PC-9 (cell line): ENCODE measurements at regions not wholly inside any gene's neighbourhood (a gene's known extent, or its start where the extent isn't known, plus 50 kb on each side); places are given as distances from the start of the nearest gene placed in this dataset.
"Not testable (repeated sequence)": the region's sequence is repeated elsewhere in the genome, so short reads cannot be mapped to it uniquely, and the experiment has no call there.

ENCODE experiments used
- BruUV-seq: library from RNA; stranded (reverse); fragments of 400-500 nt; replicated peaks from 2 replicates; lab custom pipeline; 2021; lab: Mats Ljungman, UMichigan
- CTCF ChIA-PET: fragments of 300-600 bp; sonication (Branson Sonifier 250); formaldehyde crosslinking; loops from one replicate; lab custom pipeline; 2022; ENCODE audit warnings: antibody characterized with exemption; lab: Charles Lee
- POLR2A ChIA-PET: fragments of 300-600 bp; sonication (Branson Sonifier 250); formaldehyde crosslinking; loops from one replicate; lab custom pipeline; 2022; ENCODE audit warnings: antibody characterized with exemption; ENCODE audit not compliant: unreplicated experiment; lab: Charles Lee
- DNase-seq, 2 experiments: peaks; one replicate each; pipeline versions ENCODE4 v3.0.0 to v3.0.0-alpha.2; 2015 to 2022; ENCODE audit warnings: mixed read lengths in 1 of 2
- H2AFZ ChIP-seq: fragments of 200-600 bp; sonication (generic); 2 replicates; pipeline ENCODE4 v1.8.1; 2017; ENCODE audit warnings: antibody characterized with exemption
- H3F3A ChIP-seq: fragments of 200-600 bp; sonication (generic); 2 replicates; pipeline ENCODE4 v1.8.1; 2017; ENCODE audit warnings: antibody characterized with exemption, mild to moderate bottlenecking, low read depth; ENCODE audit not compliant: insufficient read depth
- H3K27ac ChIP-seq: fragments of 200-600 bp; sonication (generic); 2 replicates; pipeline ENCODE4 v1.6.1; 2016; ENCODE audit warnings: mixed run types
- H3K27me3 ChIP-seq: fragments of 200-600 bp; sonication (generic); 2 replicates; pipeline ENCODE4 v1.6.1; 2016; ENCODE audit warnings: low read depth, mixed run types; ENCODE audit not compliant: insufficient read depth
- H3K36me3 ChIP-seq: fragments of 200-600 bp; sonication (generic); 2 replicates; pipeline ENCODE4 v1.6.1; 2016; ENCODE audit warnings: low read depth, mixed run types
- H3K4me1 ChIP-seq: fragments of 200-600 bp; sonication (generic); replicated peaks from 2 replicates; pipeline ENCODE4 v1.6.1; 2016; ENCODE audit warnings: mixed run types; ENCODE audit not compliant: insufficient read depth
- H3K4me2 ChIP-seq: fragments of 200-600 bp; sonication (generic); 2 replicates; pipeline ENCODE4 v1.6.1; 2017; ENCODE audit warnings: mixed run types
- H3K4me3 ChIP-seq: fragments of 200-600 bp; sonication (generic); 2 replicates; pipeline ENCODE4 v1.6.1; 2016; ENCODE audit warnings: mixed run types
- H3K79me2 ChIP-seq: fragments of 200-600 bp; sonication (generic); 2 replicates; pipeline ENCODE4 v1.6.1; 2017; ENCODE audit warnings: low read depth, mixed run types
- H3K9me2 ChIP-seq: fragments of 200-600 bp; sonication (generic); 2 replicates; pipeline ENCODE4 v1.8.1; 2017; ENCODE audit warnings: mild to moderate bottlenecking; ENCODE audit not compliant: insufficient read depth
- H3K9me3 ChIP-seq: fragments of 200-600 bp; sonication (generic); 2 replicates; pipeline ENCODE4 v1.8.1; 2016; ENCODE audit warnings: low read depth; ENCODE audit not compliant: insufficient read depth
- H4K20me1 ChIP-seq: fragments of 200-600 bp; sonication (generic); 2 replicates; pipeline ENCODE4 v1.8.1; 2017; ENCODE audit not compliant: insufficient read depth
- CTCF ChIP-seq: fragments of 200-600 bp; sonication (generic); conservative IDR thresholded peaks from 2 replicates; pipeline ENCODE4 v1.6.1; 2017; ENCODE audit warnings: mixed run types, antibody characterized with exemption, mild to moderate bottlenecking, moderate library complexity
- EZH2 ChIP-seq: fragments of 200-600 bp; sonication (generic); IDR thresholded peaks from 2 replicates; pipeline ENCODE4 v1.8.0; 2017; ENCODE audit warnings: antibody characterized with exemption, low read depth
- intact Hi-C: fragments of 100-400 bp; cut with micrococcal nuclease; formaldehyde crosslinking; loops from one replicate; pipeline ENCODE4 v1.10.0; 2022; ENCODE audit not compliant: unreplicated experiment

- POLR2A ChIA-PET, H3F3A ChIP-seq, H3K9me3 ChIP-seq, H3K36me3 ChIP-seq, DNase-seq, H3K79me2 ChIP-seq, H3K4me3 ChIP-seq, H3K27ac ChIP-seq, H3K27me3 ChIP-seq, CTCF ChIA-PET, H3K4me2 ChIP-seq, H2AFZ ChIP-seq, BruUV-seq, intact Hi-C loops, H4K20me1 ChIP-seq, H3K9me2 ChIP-seq: not testable (repeated sequence)
- H3K4me1 ChIP-seq: peaks cover 36% of the 10 kb centered on the region
Observed at GRCh38 chr1:182221367-182221766, 159.9 kb upstream of the ZNF648 start.

GRCh38 chr1:182217967-182218366 lies 156.5 kb upstream of the ZNF648 start:
- H3K36me3 ChIP-seq: no peaks in the 10 kb centered on the region
- H2AFZ ChIP-seq: no peak overlapping the region
- peaks cover 3% of the 10 kb centered on the region; the same call in 1 of the 2 replicates for H3K9me3 ChIP-seq
- peak overlapping the region; percentile 33; the same call in 1 of the 2 replicates for H3K27ac ChIP-seq
- TF ChIP-seq EZH2 (no peak), CTCF (no peak)
- H3F3A ChIP-seq: peaks cover 8% of the 10 kb centered on the region; the same call in 1 of the 2 replicates
- BruUV-seq: no TSS peak
- POLR2A ChIA-PET: no interaction called here
- intact Hi-C loops: no loop called here
- CTCF ChIA-PET: no interaction called here
- no peaks in the 10 kb centered on the region for H3K27me3 ChIP-seq
- H3K9me2 ChIP-seq: no peaks in the 10 kb centered on the region
- peak overlapping the region; percentile 32 for H3K4me2 ChIP-seq
- H4K20me1 ChIP-seq: no peaks in the 10 kb centered on the region
- no peak overlapping the region for H3K4me3 ChIP-seq
- DNase-seq: peak in 1 of 2 experiments; percentile 82
- no peaks in the 10 kb centered on the region for H3K79me2 ChIP-seq
- peaks cover 36% of the 10 kb centered on the region for H3K4me1 ChIP-seq

- Histone ChIP-seq H3F3A (peaks cover 8% of the 10 kb centered on the region; the same call in 1 of the 2 replicates), H2AFZ (no peak overlapping the region), H3K4me2 (no peak overlapping the region), H3K27me3 (no peaks in the 10 kb centered on the region), H3K9me2 (no peaks in the 10 kb centered on the region), H3K4me3 (no peak overlapping the region), H3K4me1 (peaks cover 36% of the 10 kb centered on the region), H3K79me2 (no peaks in the 10 kb centered on the region), H3K9me3 (peaks cover 3% of the 10 kb centered on the region; the same call in 1 of the 2 replicates), H4K20me1 (no peaks in the 10 kb centered on the region), H3K27ac (no peak overlapping the region), H3K36me3 (no peaks in the 10 kb centered on the region)
- ChIA-PET POLR2A (interaction anchor here (0.7 kb wide), 1 partner anchor 73 kb away, joined by 3 read pairs; no protein-coding TSS in a partner anchor), CTCF (no interaction called here)
- TF ChIP-seq EZH2 (no peak), CTCF (no peak)
- peak in 1 of 2 experiments; percentile 40 for DNase-seq
- BruUV-seq: no TSS peak
- intact Hi-C loops: no loop called here
Observed at GRCh38 chr1:182217071-182217470, 155.6 kb upstream of the ZNF648 start.

- H3K79me2 ChIP-seq: no peaks in the 10 kb centered on the region
- H4K20me1 ChIP-seq: no peaks in the 10 kb centered on the region
- H3K4me2 ChIP-seq: no peak overlapping the region
- no peaks in the 10 kb centered on the region for H3K36me3 ChIP-seq
- peaks cover 8% of the 10 kb centered on the region; the same call in 1 of the 2 replicates for H3F3A ChIP-seq
- H3K4me1 ChIP-seq: peaks cover 36% of the 10 kb centered on the region
- H3K9me2 ChIP-seq: no peaks in the 10 kb centered on the region
- TF ChIP-seq CTCF (no peak), EZH2 (no peak)
- no peak overlapping the region for H3K4me3 ChIP-seq
- no peaks in the 10 kb centered on the region for H3K27me3 ChIP-seq
- no peak overlapping the region for H3K27ac ChIP-seq
- intact Hi-C loops: no loop called here
- no peak for DNase-seq
- ChIA-PET CTCF (no interaction called here), POLR2A (no interaction called here)
- H2AFZ ChIP-seq: no peak overlapping the region
- no peaks in the 10 kb centered on the region for H3K9me3 ChIP-seq
- no TSS peak for BruUV-seq
Observed at GRCh38 chr1:182215764-182216163, 154.3 kb upstream of the ZNF648 start.
